GM20000 (cell line): ENCODE measurements at regions not wholly inside any gene's neighbourhood (a gene's known extent, or its start where the extent isn't known, plus 50 kb on each side); places are given as distances from the start of the nearest gene placed in this dataset.
"Not testable (repeated sequence)": the region's sequence is repeated elsewhere in the genome, so short reads cannot be mapped to it uniquely, and the experiment has no call there.

Experiments
- DNase-seq: peaks from one replicate; pipeline ENCODE4 v3.0.0; 2012; ENCODE audit warnings: low spot score
- CTCF ChIP-seq: IDR thresholded peaks from 2 replicates; pipeline ENCODE4 v1.5.1; 2012; ENCODE audit warnings: mild to moderate bottlenecking, control low read depth; ENCODE audit errors: extremely low read depth, missing control alignments

GRCh38 chr2:8328217-8328616, 353.6 kb upstream of the ID2 start:
- TF ChIP-seq CTCF, result no peak
- DNase-seq, result no peak

- no peak for DNase-seq
- TF ChIP-seq CTCF, result no peak
Observed at GRCh38 chr2:8329660-8330622, 351.9 kb upstream of the ID2 start.

- no peak for DNase-seq
- no peak for TF ChIP-seq CTCF
Observed at GRCh38 chr2:8331068-8331467, 350.8 kb upstream of the ID2 start.

GRCh38 chr2:8332646-8333045, 349.2 kb upstream of the ID2 start:
- TF ChIP-seq CTCF, result no peak
- DNase-seq, result no peak

GRCh38 chr2:8333177-8333831, 348.6 kb upstream of the ID2 start:
- no peak for DNase-seq
- no peak for TF ChIP-seq CTCF

GRCh38 chr2:8333832-8334187, 348.0 kb upstream of the ID2 start:
- DNase-seq, result not testable (repeated sequence)

GRCh38 chr2:8334866-8335325, 347.0 kb upstream of the ID2 start:
- DNase-seq, result no peak
- no peak for TF ChIP-seq CTCF
